ENCODE measurements at regions not wholly inside any gene's neighbourhood (a gene's known extent, or its start where the extent isn't known, plus 50 kb on each side); places are given as distances from the start of the nearest gene placed in this dataset.

GRCh38 chr5:110134963-110135935 lies 445.5 kb downstream of the MAN2A1 start:
- H3K27me3 ChIP-seq (ENCODE audit: control insufficient read depth, insufficient read depth, low read length): no peaks in the 10 kb centered on the region
- ChIA-PET POLR2A (no interaction called here), CTCF (no interaction called here)
- no peaks in the 10 kb centered on the region for H3K36me3 ChIP-seq (ENCODE audit: control insufficient read depth, insufficient read depth, low read length)
- H3K4me3 ChIP-seq (ENCODE audit: low read depth, low read length): no peak overlapping the region
- DNase-seq (ENCODE audit: low read depth): no peak
- no peak for TF ChIP-seq CTCF (IDR thresholded peaks at IDR 0.05; ENCODE audit: insufficient read depth, low read depth, low read length)

- no peak for DNase-seq (ENCODE audit: low read depth)
- TF ChIP-seq CTCF (IDR thresholded peaks at IDR 0.05; ENCODE audit: insufficient read depth, low read depth, low read length): no peak
- H3K36me3 ChIP-seq (ENCODE audit: control insufficient read depth, insufficient read depth, low read length): no peaks in the 10 kb centered on the region
- no peak overlapping the region for H3K4me3 ChIP-seq (ENCODE audit: low read depth, low read length)
- POLR2A ChIA-PET: no interaction called here
- H3K27me3 ChIP-seq (ENCODE audit: control insufficient read depth, insufficient read depth, low read length): no peaks in the 10 kb centered on the region
- CTCF ChIA-PET: no interaction called here
Measured at GRCh38 chr5:110150199-110150598, 460.5 kb downstream of the MAN2A1 start.

- H3K27me3 ChIP-seq (ENCODE audit: control insufficient read depth, insufficient read depth, low read length): no peaks in the 10 kb centered on the region
- no peak for DNase-seq (ENCODE audit: low read depth)
- no peak overlapping the region for H3K4me3 ChIP-seq (ENCODE audit: low read depth, low read length)
- H3K36me3 ChIP-seq (ENCODE audit: control insufficient read depth, insufficient read depth, low read length): no peaks in the 10 kb centered on the region
- TF ChIP-seq CTCF (IDR thresholded peaks at IDR 0.05; ENCODE audit: insufficient read depth, low read depth, low read length): no peak
- ChIA-PET POLR2A (no interaction called here), CTCF (no interaction called here)
Measured at GRCh38 chr5:110159202-110159601, 469.5 kb downstream of the MAN2A1 start.

GRCh38 chr5:110161162-110161561 lies 471.4 kb downstream of the MAN2A1 start:
- TF ChIP-seq CTCF (IDR thresholded peaks at IDR 0.05; ENCODE audit: insufficient read depth, low read depth, low read length): no peak
- no peaks in the 10 kb centered on the region for H3K36me3 ChIP-seq (ENCODE audit: control insufficient read depth, insufficient read depth, low read length)
- POLR2A ChIA-PET: no interaction called here
- H3K27me3 ChIP-seq (ENCODE audit: control insufficient read depth, insufficient read depth, low read length): no peaks in the 10 kb centered on the region
- no peak for DNase-seq (ENCODE audit: low read depth)
- no peak overlapping the region for H3K4me3 ChIP-seq (ENCODE audit: low read depth, low read length)
- CTCF ChIA-PET: interaction anchor here (1.1 kb wide), 1 partner anchor 9 kb away, joined by 3 read pairs; no protein-coding TSS in a partner anchor

- Histone ChIP-seq H3K36me3 (ENCODE audit: control insufficient read depth, insufficient read depth, low read length) (no peaks in the 10 kb centered on the region), H3K4me3 (ENCODE audit: low read depth, low read length) (no peak overlapping the region), H3K27me3 (ENCODE audit: control insufficient read depth, insufficient read depth, low read length) (no peaks in the 10 kb centered on the region)
- CTCF ChIA-PET: no interaction called here
- TF ChIP-seq CTCF (IDR thresholded peaks at IDR 0.05; ENCODE audit: insufficient read depth, low read depth, low read length): no peak
- POLR2A ChIA-PET: no interaction called here
- no peak for DNase-seq (ENCODE audit: low read depth)
Measured at GRCh38 chr5:110165366-110165765, 475.6 kb downstream of the MAN2A1 start.
